ENCODE measurements at regions not wholly inside any gene's neighbourhood (a gene's known extent, or its start where the extent isn't known, plus 50 kb on each side); places are given as distances from the start of the nearest gene placed in this dataset.

DNA sequence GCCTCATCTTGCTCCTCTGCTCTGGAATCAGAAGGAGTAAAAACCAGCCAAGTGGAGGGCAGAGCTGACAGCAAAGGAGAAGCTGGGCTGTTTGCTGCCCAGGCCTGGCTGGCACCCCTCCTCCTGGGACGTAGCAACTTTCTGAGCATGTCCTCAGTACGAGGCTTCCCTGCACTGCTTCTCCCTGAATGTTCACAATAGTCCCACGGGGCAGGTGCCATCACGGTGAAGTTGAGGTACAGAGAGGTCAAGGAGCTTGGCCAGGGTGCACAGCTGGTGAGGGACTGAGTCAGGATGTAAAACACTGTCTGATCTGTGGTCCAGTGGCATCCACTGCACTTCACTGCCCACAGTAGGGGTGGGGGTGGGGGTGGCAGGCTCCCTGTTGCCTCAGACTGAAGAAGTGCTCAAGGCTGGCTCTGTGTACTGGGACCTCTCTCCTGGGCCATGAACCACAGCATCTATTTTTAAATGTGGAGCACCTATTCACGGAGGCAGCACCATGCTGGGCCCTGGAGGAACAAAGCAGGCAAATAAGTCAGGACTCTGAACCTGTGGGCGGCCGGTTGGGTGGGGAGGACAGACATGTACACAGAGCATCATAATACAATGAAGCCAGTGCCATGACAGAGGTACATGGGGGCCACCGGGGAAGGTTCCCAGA is 369.5 kb downstream of the SEC14L1 start:
- Mint-ChIP-seq H3K4me3 (no peak overlapping the region), H3K27ac (no peak overlapping the region), H3K36me3 (no peaks in the 10 kb centered on the region), H3K4me1 (no peaks in the 10 kb centered on the region), H3K9me3 (peaks cover 7% of the 10 kb centered on the region)
- no peak for DNase-seq (ENCODE audit: low spot score in 2 of 2)
- ATAC-seq: no peak

DNA sequence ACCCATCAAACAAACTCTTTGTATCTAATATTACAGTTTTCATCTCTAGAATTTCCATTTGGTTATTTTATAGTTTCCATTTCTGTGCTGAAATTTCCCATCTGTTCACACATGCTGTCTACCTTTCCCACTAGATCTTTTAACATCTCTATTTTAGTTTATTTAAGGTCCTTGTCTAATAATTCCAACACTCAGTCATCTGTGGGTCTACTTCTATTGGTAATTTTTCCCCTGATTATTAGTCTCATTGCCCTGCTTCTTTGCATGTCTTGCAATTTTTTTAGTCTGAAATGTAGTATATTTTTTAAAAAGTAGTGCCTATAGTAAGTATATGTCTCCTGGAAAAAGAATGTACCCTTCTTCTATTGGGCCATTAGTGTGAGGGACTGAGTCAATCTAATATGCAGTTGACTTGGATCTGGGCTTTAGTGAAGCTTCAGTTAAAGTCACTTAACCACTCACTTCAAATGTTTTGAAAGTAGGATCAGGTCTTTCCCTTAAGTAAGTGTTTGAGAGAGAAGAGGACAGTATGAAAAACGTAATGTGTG is 370.8 kb downstream of the SEC14L1 start:
- DNase-seq (ENCODE audit: low spot score in 2 of 2) (no peak), ATAC-seq (no peak)
- Mint-ChIP-seq H3K36me3 (no peaks in the 10 kb centered on the region), H3K4me1 (peaks cover 3% of the 10 kb centered on the region), H3K27ac (no peak overlapping the region), H3K4me3 (no peak overlapping the region), H3K9me3 (peaks cover 7% of the 10 kb centered on the region)

DNA sequence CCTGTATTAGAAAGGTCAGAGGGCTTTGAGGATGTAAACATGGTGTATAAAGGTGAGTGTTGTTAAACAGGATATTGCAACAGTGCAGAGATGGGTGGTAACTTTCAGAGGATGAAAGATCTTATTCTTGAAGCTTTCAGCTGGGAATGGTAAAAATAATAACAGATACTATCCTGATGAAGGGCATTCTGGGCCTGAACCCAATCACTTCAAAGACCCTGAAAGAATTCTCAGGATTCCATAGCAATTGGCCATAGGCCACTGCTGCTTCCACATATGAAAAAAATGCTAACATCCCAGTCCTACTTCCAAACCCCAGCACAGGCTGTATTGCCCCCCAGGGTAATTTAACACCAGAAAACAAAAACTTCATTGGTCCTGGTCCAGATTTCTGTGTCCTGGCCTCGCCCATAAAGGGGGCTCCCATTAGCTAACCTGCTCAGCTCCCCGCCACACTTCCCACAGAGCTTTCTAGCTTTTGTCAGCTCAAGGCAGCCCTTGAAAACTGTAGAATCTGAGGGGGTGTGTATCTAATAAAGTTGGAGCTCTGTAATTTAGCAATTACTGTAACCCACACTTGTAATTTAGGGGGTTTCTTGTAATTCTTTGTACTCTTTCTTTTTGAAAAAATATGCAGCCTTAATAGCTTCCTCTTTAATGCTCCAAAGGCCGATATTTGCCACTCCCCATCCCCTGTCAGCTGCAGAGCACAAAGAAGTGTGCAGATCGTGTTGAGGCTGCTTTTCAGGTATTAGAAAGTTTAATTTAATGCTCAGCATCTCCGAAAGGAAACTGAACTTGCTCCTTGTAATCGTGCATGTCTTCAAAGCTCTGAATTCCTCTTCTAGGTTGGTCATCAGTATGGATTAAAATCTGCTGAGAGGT is 371.5 kb downstream of the SEC14L1 start:
- Mint-ChIP-seq H3K4me3 (no peak overlapping the region), H3K4me1 (peaks cover 7% of the 10 kb centered on the region), H3K27ac (no peak overlapping the region), H3K36me3 (no peaks in the 10 kb centered on the region), H3K9me3 (peaks cover 7% of the 10 kb centered on the region)
- ATAC-seq (no peak), DNase-seq (ENCODE audit: low spot score in 2 of 2) (no peak)

DNA sequence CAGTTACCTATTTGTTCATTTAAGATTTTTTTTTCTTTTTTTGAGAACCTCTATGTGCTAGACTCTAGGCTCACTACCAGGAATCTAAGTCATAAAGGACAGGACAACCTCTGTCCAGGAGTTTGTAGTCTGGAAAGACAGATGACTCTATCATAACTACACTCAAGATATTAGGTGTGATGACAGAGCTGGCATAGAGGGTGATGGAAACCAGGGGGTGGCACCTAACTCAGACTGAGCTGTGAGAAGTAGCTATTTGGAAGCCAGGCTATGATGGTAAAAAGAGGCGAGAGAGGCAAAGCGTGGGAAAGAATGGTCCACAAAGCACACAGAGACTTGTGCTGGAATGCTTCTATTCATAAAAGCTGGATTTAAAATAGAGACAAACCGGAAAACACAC is 372.3 kb downstream of the SEC14L1 start:
- no peak for ATAC-seq
- Mint-ChIP-seq H3K27ac (no peak overlapping the region), H3K4me3 (no peak overlapping the region), H3K4me1 (peaks cover 7% of the 10 kb centered on the region), H3K36me3 (no peaks in the 10 kb centered on the region), H3K9me3 (peaks cover 7% of the 10 kb centered on the region)
- DNase-seq (ENCODE audit: low spot score in 2 of 2): no peak

DNA sequence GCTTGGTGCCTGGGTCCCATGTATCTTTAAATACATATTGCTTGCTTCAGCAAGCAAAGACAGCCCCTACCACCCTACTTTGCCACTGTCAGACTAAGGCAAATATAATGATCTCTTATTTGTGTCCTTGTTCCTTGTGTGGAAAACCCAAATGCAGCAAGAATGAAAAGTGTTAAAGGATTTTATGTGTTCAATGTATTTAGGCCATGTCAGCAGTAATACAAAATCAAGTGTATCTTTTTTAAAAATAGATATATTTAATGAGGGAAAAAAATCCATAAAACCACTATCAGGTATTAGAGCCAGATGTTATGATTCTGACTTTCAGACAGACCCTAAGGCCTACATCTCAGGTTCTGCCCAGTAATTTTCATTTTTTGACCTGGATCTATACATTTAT is 374.5 kb downstream of the SEC14L1 start:
- Mint-ChIP-seq H3K27ac (no peak overlapping the region), H3K9me3 (peaks cover 7% of the 10 kb centered on the region), H3K4me1 (peaks cover 7% of the 10 kb centered on the region), H3K4me3 (no peak overlapping the region), H3K36me3 (no peaks in the 10 kb centered on the region)
- DNase-seq (ENCODE audit: low spot score in 2 of 2): no peak
- ATAC-seq: no peak

DNA sequence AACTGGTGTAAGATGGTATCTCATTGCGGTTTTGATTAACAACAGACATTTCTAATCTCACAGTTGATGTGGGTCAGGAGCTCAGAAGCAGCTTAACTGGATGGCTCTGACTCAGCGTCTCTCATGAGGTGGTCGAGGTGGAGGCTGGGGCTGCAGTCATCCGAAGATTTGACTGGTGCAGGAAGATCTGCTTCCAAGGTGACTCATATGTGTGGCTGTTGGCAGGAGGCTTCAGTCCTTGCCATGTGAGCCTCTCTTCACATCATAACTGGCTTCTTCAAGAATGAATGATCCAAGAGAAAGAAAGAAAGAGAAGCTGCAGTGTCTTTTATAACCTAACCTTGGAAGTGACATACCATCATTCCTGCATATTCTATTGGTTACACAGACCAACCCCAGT is 376.1 kb downstream of the SEC14L1 start:
- DNase-seq (ENCODE audit: low spot score in 2 of 2) (no peak), ATAC-seq (peak; percentile 100)
- Mint-ChIP-seq H3K9me3 (peaks cover under 1% of the 10 kb centered on the region), H3K27ac (no peak overlapping the region), H3K4me1 (peaks cover 7% of the 10 kb centered on the region), H3K4me3 (no peak overlapping the region), H3K36me3 (no peaks in the 10 kb centered on the region)

DNA sequence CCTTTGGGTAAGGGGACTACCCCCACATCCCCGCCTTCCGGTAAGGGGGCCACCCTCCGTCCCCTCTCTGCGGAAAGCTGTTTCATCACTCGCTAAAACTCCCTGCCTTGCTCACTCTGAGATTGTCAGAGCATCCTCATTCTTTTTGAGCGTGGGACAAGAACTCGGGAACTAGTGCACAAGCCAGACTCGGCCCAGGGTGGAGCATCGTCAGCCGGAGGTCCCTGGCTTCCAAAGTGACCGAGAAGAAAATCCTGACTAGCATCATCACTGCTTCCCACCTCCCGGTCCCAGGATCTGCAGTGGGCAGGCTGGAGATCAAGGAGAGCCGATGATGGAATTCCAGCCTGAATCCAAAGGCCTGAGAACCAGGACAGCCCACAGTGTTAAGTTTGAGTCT is 380.3 kb downstream of the SEC14L1 start:
- H3K4me3 Mint-ChIP-seq: no peak overlapping the region
- H3K9me3 Mint-ChIP-seq: no peaks in the 10 kb centered on the region
- H3K4me1 Mint-ChIP-seq: peaks cover 7% of the 10 kb centered on the region
- H3K27ac Mint-ChIP-seq: no peak overlapping the region
- no peaks in the 10 kb centered on the region for H3K36me3 Mint-ChIP-seq
- ATAC-seq (no peak), DNase-seq (ENCODE audit: low spot score in 2 of 2) (no peak)

DNA sequence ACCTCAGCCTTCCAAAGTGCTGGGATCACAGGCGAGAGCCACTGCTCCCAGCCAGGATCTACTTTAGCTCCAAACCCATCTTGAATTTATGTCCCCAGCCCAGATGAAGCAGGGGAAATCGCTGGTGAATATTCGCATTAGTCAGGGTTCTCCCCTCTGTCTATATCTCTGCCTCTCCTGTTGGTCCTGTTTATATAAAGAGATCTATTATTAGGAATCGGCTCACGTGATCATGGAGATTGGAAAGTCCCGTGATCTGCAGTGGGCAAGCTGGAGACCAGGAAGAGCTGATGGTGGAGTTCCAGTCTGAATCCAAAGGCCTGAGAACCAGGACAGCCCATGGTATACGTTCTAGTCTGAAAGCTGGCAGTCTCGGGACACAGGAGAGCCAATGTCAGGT is 382.8 kb downstream of the SEC14L1 start:
- H3K36me3 Mint-ChIP-seq: no peaks in the 10 kb centered on the region
- H3K27ac Mint-ChIP-seq: no peak overlapping the region
- no peaks in the 10 kb centered on the region for H3K4me1 Mint-ChIP-seq
- ATAC-seq (no peak), DNase-seq (ENCODE audit: low spot score in 2 of 2) (no peak)
- H3K9me3 Mint-ChIP-seq: no peaks in the 10 kb centered on the region
- no peak overlapping the region for H3K4me3 Mint-ChIP-seq

DNA sequence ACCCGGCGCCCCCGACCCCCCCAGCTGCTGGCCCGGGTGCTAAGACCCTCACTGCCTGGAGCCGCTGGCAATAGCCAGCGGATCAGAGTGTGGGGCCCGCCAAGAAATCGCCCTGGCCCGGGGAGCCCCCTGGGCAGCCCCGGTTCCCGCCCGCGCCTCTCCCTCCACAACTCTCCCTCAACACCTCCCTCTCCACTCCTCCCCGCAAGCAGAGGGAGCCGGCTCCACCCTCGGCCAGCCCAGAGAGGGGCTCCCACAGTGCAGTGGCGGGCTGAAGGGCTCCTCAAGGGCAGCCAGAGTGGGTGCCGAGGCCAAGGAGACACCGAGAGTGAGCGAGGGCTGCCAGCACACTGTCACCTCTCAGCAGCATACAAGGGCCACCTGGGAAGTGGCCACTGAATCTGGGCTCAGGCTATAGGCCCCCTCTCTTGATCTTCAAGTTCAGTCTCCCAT is 385.5 kb downstream of the SEC14L1 start:
- no peak for ATAC-seq

DNA sequence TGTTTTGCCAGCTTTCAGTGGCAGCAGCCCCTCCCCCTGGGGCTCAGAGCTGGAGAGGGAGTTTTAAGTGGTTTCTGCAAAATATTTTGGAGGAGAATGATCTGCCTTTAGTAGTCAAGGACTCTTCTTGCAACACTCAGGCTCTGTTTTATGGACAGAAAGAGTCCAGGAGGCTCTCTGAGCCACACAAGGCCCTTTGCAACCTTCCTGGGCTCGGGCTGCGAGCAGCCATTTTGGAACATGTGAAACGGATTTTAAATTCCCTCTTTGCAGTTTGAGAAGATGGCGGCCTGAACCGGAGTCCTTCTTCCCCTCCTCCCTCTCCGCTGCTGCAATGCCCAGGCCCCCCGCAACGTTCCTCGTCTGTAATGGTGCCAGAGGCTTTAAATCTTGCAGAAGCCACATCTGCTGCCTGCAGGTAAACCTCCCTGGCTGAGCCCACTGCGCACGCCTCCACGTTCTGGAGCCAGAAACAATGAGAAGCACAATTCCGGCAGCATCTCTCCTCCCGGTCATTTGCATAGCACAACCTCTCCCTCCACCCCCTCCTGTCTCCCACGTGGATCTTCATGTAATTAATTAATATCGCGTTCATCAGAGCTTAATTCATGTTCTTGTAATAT is 386.1 kb downstream of the SEC14L1 start:
- no peaks in the 10 kb centered on the region for H3K36me3 Mint-ChIP-seq
- H3K9me3 Mint-ChIP-seq: no peaks in the 10 kb centered on the region
- ATAC-seq (no peak), DNase-seq (ENCODE audit: low spot score in 2 of 2) (no peak)
- no peak overlapping the region for H3K4me3 Mint-ChIP-seq
- H3K4me1 Mint-ChIP-seq: no peaks in the 10 kb centered on the region
- peak overlapping the region; percentile 52 for H3K27ac Mint-ChIP-seq

More for the DNA sequence above, 385.5 kb downstream of the SEC14L1 start:
- H3K4me1 Mint-ChIP-seq: no peaks in the 10 kb centered on the region
- no peaks in the 10 kb centered on the region for H3K9me3 Mint-ChIP-seq
- H3K4me3 Mint-ChIP-seq: no peak overlapping the region
- no peaks in the 10 kb centered on the region for H3K36me3 Mint-ChIP-seq
- H3K27ac Mint-ChIP-seq: no peak overlapping the region
- no peak for DNase-seq (ENCODE audit: low spot score in 2 of 2)

DNA sequence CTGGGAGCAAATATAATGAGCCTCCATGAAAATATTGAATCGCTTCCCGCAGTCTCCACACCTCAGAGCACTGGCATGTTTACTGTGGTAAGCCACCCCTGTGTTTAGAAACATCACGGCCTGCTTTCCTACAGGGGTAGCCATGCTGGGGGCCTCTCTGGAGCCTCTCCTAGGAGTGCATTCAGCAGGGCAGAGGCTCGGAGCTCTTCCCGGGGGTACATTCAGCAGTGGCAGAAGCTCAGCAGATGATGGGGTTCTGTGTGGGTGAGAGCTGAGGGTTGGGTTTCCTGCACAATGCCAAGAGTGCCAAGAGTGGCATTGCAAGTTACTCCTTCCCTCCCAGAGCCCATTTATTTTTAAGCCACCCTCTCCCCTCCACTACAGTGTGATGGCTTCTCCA is 386.6 kb downstream of the SEC14L1 start:
- Mint-ChIP-seq H3K4me1 (no peaks in the 10 kb centered on the region), H3K27ac (peak overlapping the region; percentile 52), H3K4me3 (no peak overlapping the region), H3K9me3 (no peaks in the 10 kb centered on the region), H3K36me3 (no peaks in the 10 kb centered on the region)
- ATAC-seq: no peak
- DNase-seq (ENCODE audit: low spot score in 2 of 2): no peak

DNA sequence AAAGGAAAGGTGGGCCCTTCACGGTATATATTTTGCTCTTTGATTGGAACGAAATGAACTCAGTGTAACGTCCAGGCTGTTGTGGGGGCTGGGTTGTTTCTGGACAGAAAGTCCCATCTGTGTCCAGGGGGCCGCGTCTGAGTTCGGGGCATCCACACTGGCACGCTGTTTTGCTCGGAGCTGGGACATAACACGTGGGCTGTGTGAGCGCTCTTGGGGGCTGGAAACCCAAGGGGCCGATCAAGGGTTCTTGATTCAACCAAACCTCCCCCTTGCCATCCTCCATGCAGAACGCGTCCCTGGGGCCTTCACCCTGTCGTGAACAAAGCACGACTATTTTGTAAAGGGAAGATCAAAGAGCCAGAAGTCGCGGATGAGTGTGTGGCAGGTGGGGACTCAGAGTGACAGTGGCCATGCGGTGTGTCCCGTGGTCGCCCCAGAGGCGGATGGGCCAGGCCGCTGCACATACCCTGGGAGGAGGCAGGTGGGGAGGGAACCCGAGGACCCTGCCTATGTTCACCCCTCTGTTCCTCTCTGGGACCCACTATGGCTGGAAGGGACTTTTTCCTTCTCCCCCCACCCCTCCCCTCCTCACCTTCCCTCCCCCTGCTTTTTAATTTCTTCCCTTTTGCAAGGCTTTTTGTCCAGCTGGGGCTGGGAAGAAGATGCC is 387.2 kb downstream of the SEC14L1 start:
- Mint-ChIP-seq H3K27ac (no peak overlapping the region), H3K4me3 (peak overlapping the region; percentile 11), H3K9me3 (no peaks in the 10 kb centered on the region), H3K36me3 (no peaks in the 10 kb centered on the region), H3K4me1 (no peaks in the 10 kb centered on the region)
- no peak for DNase-seq (ENCODE audit: low spot score in 2 of 2)
- no peak for ATAC-seq

DNA sequence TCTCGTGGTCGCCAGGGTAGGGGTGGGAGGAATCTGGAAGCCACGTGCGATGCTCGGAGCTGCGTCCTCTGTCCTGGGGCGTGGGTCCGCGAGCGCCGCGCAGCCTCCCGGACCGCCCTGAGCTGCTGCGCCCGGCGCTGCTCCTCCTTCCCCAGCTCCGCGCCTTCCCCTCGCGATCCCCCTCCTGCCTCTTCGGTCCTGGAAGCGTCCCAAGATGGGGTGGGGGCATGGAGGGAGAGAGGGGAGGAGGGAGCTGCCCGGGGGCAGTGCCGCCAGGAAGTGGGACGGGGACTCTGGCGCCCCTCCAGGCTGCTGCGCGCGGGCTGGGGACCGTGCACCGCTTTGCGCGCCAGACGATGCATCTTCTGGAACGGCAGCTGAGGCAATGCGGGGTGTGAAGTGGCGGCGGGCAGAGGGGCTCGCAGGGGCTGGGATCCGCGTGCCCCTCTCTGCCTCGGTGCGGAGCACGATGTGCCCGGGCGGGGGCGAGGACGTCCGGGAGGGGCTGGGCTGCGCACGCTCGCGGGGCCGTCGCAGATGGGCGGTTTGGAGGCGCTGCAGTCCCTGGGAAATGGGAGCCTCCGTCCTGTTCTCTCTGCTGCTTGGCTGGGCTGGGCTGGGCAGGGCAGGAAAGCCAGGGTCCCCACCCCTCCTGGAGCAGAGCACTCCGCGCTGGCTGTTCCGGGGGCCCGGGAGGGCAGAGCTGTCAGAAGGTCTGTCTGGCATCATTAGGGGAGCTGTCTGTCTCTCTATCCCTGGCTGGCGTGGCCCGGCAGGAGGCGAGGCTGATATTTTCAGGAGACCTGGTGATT is 388.0 kb downstream of the SEC14L1 start:
- Mint-ChIP-seq H3K36me3 (no peaks in the 10 kb centered on the region), H3K4me3 (peak overlapping the region; percentile 11), H3K9me3 (no peaks in the 10 kb centered on the region), H3K27ac (no peak overlapping the region), H3K4me1 (no peaks in the 10 kb centered on the region)
- peak; percentile 43 for ATAC-seq
- no peak for DNase-seq (ENCODE audit: low spot score in 2 of 2)

DNA sequence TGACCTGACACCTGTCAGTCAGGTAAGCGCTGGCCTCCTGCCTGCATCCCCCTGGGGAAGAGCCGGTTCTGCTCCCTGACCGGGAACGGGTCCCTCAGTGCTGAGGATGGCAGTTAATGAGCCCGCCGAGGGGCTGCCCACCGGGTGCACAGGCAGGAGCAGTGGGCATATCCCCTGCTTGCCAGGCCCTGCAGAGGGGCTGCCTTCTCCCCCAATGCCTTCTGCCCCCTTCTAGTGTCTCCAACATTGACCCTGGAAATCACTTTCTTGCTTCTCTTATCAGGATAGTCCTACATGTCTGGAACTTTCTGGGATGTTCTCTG is 388.5 kb downstream of the SEC14L1 start:
- H3K4me1 Mint-ChIP-seq: no peaks in the 10 kb centered on the region
- peaks cover 2% of the 10 kb centered on the region for H3K9me3 Mint-ChIP-seq

More for the DNA sequence above, 388.5 kb downstream of the SEC14L1 start:
- ATAC-seq (no peak), DNase-seq (ENCODE audit: low spot score in 2 of 2) (no peak)
- Mint-ChIP-seq H3K4me3 (peak overlapping the region; percentile 11), H3K36me3 (no peaks in the 10 kb centered on the region), H3K27ac (no peak overlapping the region)

Data from stimulated activated effector memory CD8-positive, alpha-beta T cell treated with anti-CD3 and anti-CD28 coated beads, Interleukin-12 subunit alpha, Interleukin-12 subunit beta, amount 100 ng/mL, for 72 hours (primary cell).